HG03060 (cell line): ENCODE measurements at regions not wholly inside any gene's neighbourhood (a gene's known extent, or its start where the extent isn't known, plus 50 kb on each side); places are given as distances from the start of the nearest gene placed in this dataset.
"Not testable (repeated sequence)": the region's sequence is repeated elsewhere in the genome, so short reads cannot be mapped to it uniquely, and the experiment has no call there.

Experiments used
- ATAC-seq: cut with Tn5 transposase; IDR thresholded peaks from one replicate; pipeline ENCODE4 v1.9.1; 2021; ENCODE audit warnings: low read depth, moderate number of reproducible peaks; ENCODE audit not compliant: unreplicated experiment

GRCh38 chr11:37509506-37509905 lies 911.5 kb upstream of the RAG2 start:
- no peak for ATAC-seq

- no peak for ATAC-seq
These were observed 908.5 kb upstream of the RAG2 start for GRCh38 chr11:37506531-37506930.

GRCh38 chr11:37505406-37505805 lies 907.4 kb upstream of the RAG2 start:
- no peak for ATAC-seq

GRCh38 chr11:37504921-37505320 lies 906.9 kb upstream of the RAG2 start:
- ATAC-seq: no peak

- ATAC-seq: peak; percentile 90
These were observed 906.1 kb upstream of the RAG2 start for GRCh38 chr11:37504060-37504611.

- peak; percentile 21 for ATAC-seq
These were observed 905.5 kb upstream of the RAG2 start for GRCh38 chr11:37503411-37504059.

GRCh38 chr11:37502202-37502601 lies 904.2 kb upstream of the RAG2 start:
- ATAC-seq: no peak

GRCh38 chr11:37500425-37500824 lies 902.4 kb upstream of the RAG2 start:
- ATAC-seq: no peak

GRCh38 chr11:37497326-37497725 lies 899.3 kb upstream of the RAG2 start:
- ATAC-seq: no peak

GRCh38 chr11:37496201-37496600 lies 898.2 kb upstream of the RAG2 start:
- no peak for ATAC-seq

GRCh38 chr11:37484298-37484697 lies 886.3 kb upstream of the RAG2 start:
- ATAC-seq: no peak

GRCh38 chr11:37483761-37484160 lies 885.7 kb upstream of the RAG2 start:
- ATAC-seq: no peak

GRCh38 chr11:37474889-37475288 lies 876.9 kb upstream of the RAG2 start:
- no peak for ATAC-seq

- ATAC-seq: no peak
These were observed 870.3 kb upstream of the RAG2 start for GRCh38 chr11:37468344-37468743.

- no peak for ATAC-seq
These were observed 867.2 kb upstream of the RAG2 start for GRCh38 chr11:37465221-37465620.

GRCh38 chr11:37459456-37459855 lies 861.4 kb upstream of the RAG2 start:
- no peak for ATAC-seq

- ATAC-seq: no peak
These were observed 858.7 kb upstream of the RAG2 start for GRCh38 chr11:37456746-37457145.

GRCh38 chr11:37451903-37452302 lies 853.9 kb upstream of the RAG2 start:
- ATAC-seq: no peak

GRCh38 chr11:37450613-37451012 lies 852.6 kb upstream of the RAG2 start:
- ATAC-seq: peak; percentile 89

GRCh38 chr11:37449146-37449545 lies 851.1 kb upstream of the RAG2 start:
- no peak for ATAC-seq

GRCh38 chr11:37442576-37442975 lies 844.5 kb upstream of the RAG2 start:
- ATAC-seq: no peak

GRCh38 chr11:37431633-37432230 lies 833.7 kb upstream of the RAG2 start:
- not testable (repeated sequence) for ATAC-seq
